Neural cell (in vitro differentiated cells): ENCODE measurements at regions not wholly inside any gene's neighbourhood (a gene's known extent, or its start where the extent isn't known, plus 50 kb on each side); places are given as distances from the start of the nearest gene placed in this dataset.

ENCODE experiments used
- H2AFZ ChIP-seq: fragments of 200-600, 300-800 bp; sonication (generic), shearing (Covaris generic); 2 replicates; pipeline ENCODE4 v1.6.0; 2014; ENCODE audit warnings: low read depth, mild to moderate bottlenecking, antibody characterized with exemption, low read length, moderate library complexity
- H3F3A ChIP-seq: fragments of 200-600 bp; shearing (Covaris generic); 2 replicates; pipeline ENCODE4 v1.6.1; 2016; ENCODE audit warnings: mild to moderate bottlenecking, moderate library complexity, mixed read lengths, antibody characterized with exemption, low read length; ENCODE audit not compliant: insufficient read depth, poor library complexity, severe bottlenecking
- H3K27ac ChIP-seq: fragments of 200-600, 300-800 bp; sonication (generic), shearing (Covaris generic); 2 replicates; pipeline ENCODE4 v1.5.1; 2014; ENCODE audit warnings: mild to moderate bottlenecking, low read length, moderate library complexity
- H3K27me3 ChIP-seq: fragments of 300-800, 200-600 bp; sonication (generic), shearing (Covaris generic); 2 replicates; pipeline ENCODE4 v1.6.0; 2014; ENCODE audit warnings: mild to moderate bottlenecking, low read depth, low read length, moderate library complexity; ENCODE audit not compliant: insufficient read depth
- H3K36me3 ChIP-seq: fragments of 300-800, 200-600 bp; sonication (generic), shearing (Covaris generic); 2 replicates; pipeline ENCODE4 v1.5.1; 2014; ENCODE audit warnings: mild to moderate bottlenecking, antibody characterized with exemption, low read length, moderate library complexity; ENCODE audit not compliant: insufficient read depth
- H3K4me2 ChIP-seq: fragments of 300-800, 200-600 bp; sonication (generic), shearing (Covaris generic); 2 replicates; pipeline ENCODE4 v1.6.0; 2014; ENCODE audit warnings: mild to moderate bottlenecking, low read length
- H3K4me3 ChIP-seq: fragments of 300-800, 200-600 bp; sonication (generic), shearing (Covaris generic); 2 replicates; pipeline ENCODE4 v1.5.1; 2014; ENCODE audit warnings: mild to moderate bottlenecking, low read length, moderate library complexity
- H3K79me2 ChIP-seq: fragments of 200-600 bp; shearing (Covaris generic); replicated peaks from 2 replicates; pipeline ENCODE4 v1.6.0; 2014; ENCODE audit warnings: mild to moderate bottlenecking, low read length, moderate library complexity; ENCODE audit not compliant: insufficient read depth
- H3K9ac ChIP-seq: fragments of 300-800, 200-600 bp; sonication (generic), shearing (Covaris generic); 2 replicates; pipeline ENCODE4 v1.6.1; 2016; ENCODE audit warnings: mild to moderate bottlenecking, low read length, mixed read lengths
- H3K9me2 ChIP-seq: fragments of 200-600 bp; shearing (Covaris generic); 2 replicates; pipeline ENCODE4 v1.6.1; 2016; ENCODE audit warnings: mild to moderate bottlenecking, low read length, mixed read lengths; ENCODE audit not compliant: insufficient read depth
- H3K9me3 ChIP-seq: fragments of 200-600, 300-800 bp; sonication (generic), shearing (Covaris generic); 2 replicates; pipeline ENCODE4 v1.6.1; 2016; ENCODE audit warnings: mild to moderate bottlenecking, mixed run types, low read length, moderate library complexity, mixed read lengths
- H4K20me1 ChIP-seq: fragments of 200-600 bp; shearing (Covaris generic); 2 replicates; pipeline ENCODE4 v1.6.1; 2016; ENCODE audit warnings: mild to moderate bottlenecking, mixed run types; ENCODE audit not compliant: insufficient read depth
- CTCF ChIP-seq: fragments of 450-650 bp; IDR thresholded peaks from 2 replicates; pipeline ENCODE4 v1.5.1; 2014; ENCODE audit warnings: antibody characterized with exemption, mild to moderate bottlenecking, moderate library complexity; ENCODE audit not compliant: poor library complexity, severe bottlenecking
- EP300 ChIP-seq: fragments of 450-650 bp; conservative IDR thresholded peaks from 2 replicates; pipeline ENCODE4 v1.6.1; 2014; ENCODE audit warnings: antibody characterized with exemption, mild to moderate bottlenecking, moderate library complexity; ENCODE audit not compliant: poor library complexity, severe bottlenecking
- EZH2 ChIP-seq: fragments of 200-600, 300-800 bp; shearing (Covaris generic), sonication (generic); IDR thresholded peaks from 2 replicates; pipeline ENCODE4 v1.6.1; 2014; ENCODE audit warnings: antibody characterized with exemption, low read length, borderline replicate concordance, mild to moderate bottlenecking; ENCODE audit not compliant: insufficient read depth, poor library complexity, severe bottlenecking
- MXI1 ChIP-seq: fragments of 450-650 bp; conservative IDR thresholded peaks from 2 replicates; pipeline ENCODE4 v1.6.1; 2014; ENCODE audit warnings: antibody characterized with exemption, mild to moderate bottlenecking; ENCODE audit not compliant: poor library complexity, severe bottlenecking
- POLR2AphosphoS5 ChIP-seq: IDR thresholded peaks from 2 replicates; pipeline ENCODE4 v1.6.1; 2012
- RAD21 ChIP-seq: fragments of 450-650 bp; conservative IDR thresholded peaks from 2 replicates; pipeline ENCODE4 v1.6.1; 2014; ENCODE audit warnings: antibody characterized with exemption, mild to moderate bottlenecking, moderate library complexity
- SMC3 ChIP-seq: fragments of 450-650 bp; conservative IDR thresholded peaks from 2 replicates; pipeline ENCODE4 v1.6.1; 2014; ENCODE audit warnings: antibody characterized with exemption, mild to moderate bottlenecking, moderate library complexity; ENCODE audit not compliant: poor library complexity
- TAF1 ChIP-seq: IDR thresholded peaks from 2 replicates; pipeline ENCODE4 v1.6.1; 2012; ENCODE audit warnings: low read depth
- TF ChIP-seq, protein P1 (sequence below): IDR thresholded peaks from 2 replicates; pipeline ENCODE4 v1.6.1; 2012; ENCODE audit warnings: borderline replicate concordance

- Histone ChIP-seq H3K79me2 (no peaks in the 10 kb centered on the region), H3K9ac (no peak overlapping the region), H3K27ac (no peak overlapping the region), H3K9me2 (no peaks in the 10 kb centered on the region), H3K36me3 (no peaks in the 10 kb centered on the region), H3K9me3 (no peaks in the 10 kb centered on the region), H4K20me1 (no peaks in the 10 kb centered on the region), H3K27me3 (no peaks in the 10 kb centered on the region), H3K4me3 (no peak overlapping the region), H3F3A (no peaks in the 10 kb centered on the region), H3K4me2 (no peak overlapping the region), H2AFZ (no peak overlapping the region)
- TF ChIP-seq POLR2AphosphoS5 (no peak), EP300 (no peak), TAF1 (no peak)
Measured at GRCh38 chr9:108434502-108434901, 421.3 kb downstream of the ACTL7B start.

DNA sequence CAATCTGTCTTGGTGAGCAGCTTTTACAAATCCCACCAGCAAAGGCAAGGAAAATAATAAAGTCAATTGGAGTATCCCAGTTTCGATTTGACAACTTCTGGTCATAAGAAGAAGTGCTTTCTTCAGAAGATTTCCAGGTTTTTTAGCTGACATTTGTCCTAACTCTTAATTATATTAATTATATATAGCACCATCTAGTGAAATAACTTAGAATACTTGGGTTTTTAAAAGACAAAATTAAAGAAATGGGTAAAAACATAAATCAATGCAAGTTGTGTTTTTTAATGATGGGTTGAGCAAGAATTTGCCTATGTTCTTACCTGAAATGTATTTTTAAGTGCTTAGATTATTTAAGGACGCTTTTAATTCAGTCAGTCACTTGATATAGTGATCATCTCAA lies 421.8 kb downstream of the ACTL7B start:
- H4K20me1 ChIP-seq, result no peaks in the 10 kb centered on the region
- H3K27me3 ChIP-seq, result no peaks in the 10 kb centered on the region
- no peaks in the 10 kb centered on the region for H3K36me3 ChIP-seq
- H3K79me2 ChIP-seq, result no peaks in the 10 kb centered on the region
- H2AFZ ChIP-seq, result no peak overlapping the region
- no peaks in the 10 kb centered on the region for H3F3A ChIP-seq
- no peak overlapping the region for H3K27ac ChIP-seq
- H3K9ac ChIP-seq, result no peak overlapping the region
- no peak overlapping the region for H3K4me3 ChIP-seq
- no peaks in the 10 kb centered on the region for H3K9me2 ChIP-seq
- H3K9me3 ChIP-seq, result no peaks in the 10 kb centered on the region
- TF ChIP-seq MXI1 (no peak), TAF1 (no peak), SMC3 (no peak), POLR2AphosphoS5 (no peak), RAD21 (no peak), CTCF (no peak), EP300 (no peak), EZH2 (no peak)
- TF ChIP-seq, protein P1, sequence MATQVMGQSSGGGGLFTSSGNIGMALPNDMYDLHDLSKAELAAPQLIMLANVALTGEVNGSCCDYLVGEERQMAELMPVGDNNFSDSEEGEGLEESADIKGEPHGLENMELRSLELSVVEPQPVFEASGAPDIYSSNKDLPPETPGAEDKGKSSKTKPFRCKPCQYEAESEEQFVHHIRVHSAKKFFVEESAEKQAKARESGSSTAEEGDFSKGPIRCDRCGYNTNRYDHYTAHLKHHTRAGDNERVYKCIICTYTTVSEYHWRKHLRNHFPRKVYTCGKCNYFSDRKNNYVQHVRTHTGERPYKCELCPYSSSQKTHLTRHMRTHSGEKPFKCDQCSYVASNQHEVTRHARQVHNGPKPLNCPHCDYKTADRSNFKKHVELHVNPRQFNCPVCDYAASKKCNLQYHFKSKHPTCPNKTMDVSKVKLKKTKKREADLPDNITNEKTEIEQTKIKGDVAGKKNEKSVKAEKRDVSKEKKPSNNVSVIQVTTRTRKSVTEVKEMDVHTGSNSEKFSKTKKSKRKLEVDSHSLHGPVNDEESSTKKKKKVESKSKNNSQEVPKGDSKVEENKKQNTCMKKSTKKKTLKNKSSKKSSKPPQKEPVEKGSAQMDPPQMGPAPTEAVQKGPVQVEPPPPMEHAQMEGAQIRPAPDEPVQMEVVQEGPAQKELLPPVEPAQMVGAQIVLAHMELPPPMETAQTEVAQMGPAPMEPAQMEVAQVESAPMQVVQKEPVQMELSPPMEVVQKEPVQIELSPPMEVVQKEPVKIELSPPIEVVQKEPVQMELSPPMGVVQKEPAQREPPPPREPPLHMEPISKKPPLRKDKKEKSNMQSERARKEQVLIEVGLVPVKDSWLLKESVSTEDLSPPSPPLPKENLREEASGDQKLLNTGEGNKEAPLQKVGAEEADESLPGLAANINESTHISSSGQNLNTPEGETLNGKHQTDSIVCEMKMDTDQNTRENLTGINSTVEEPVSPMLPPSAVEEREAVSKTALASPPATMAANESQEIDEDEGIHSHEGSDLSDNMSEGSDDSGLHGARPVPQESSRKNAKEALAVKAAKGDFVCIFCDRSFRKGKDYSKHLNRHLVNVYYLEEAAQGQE, result no peak
- no peak overlapping the region for H3K4me2 ChIP-seq

GRCh38 chr9:108430655-108431054 lies 425.1 kb downstream of the ACTL7B start:
- no peak overlapping the region for H3K27ac ChIP-seq
- no peak overlapping the region for H3K4me3 ChIP-seq
- H3F3A ChIP-seq, result no peaks in the 10 kb centered on the region
- H3K79me2 ChIP-seq, result no peaks in the 10 kb centered on the region
- H3K36me3 ChIP-seq, result no peaks in the 10 kb centered on the region
- TF ChIP-seq EP300, result no peak
- TF ChIP-seq MXI1, result no peak
- no peak for TF ChIP-seq RAD21
- TF ChIP-seq CTCF, result no peak
- no peak for TF ChIP-seq TAF1
- no peak for TF ChIP-seq SMC3
- TF ChIP-seq EZH2, result no peak
- no peak for TF ChIP-seq POLR2AphosphoS5
- H3K9ac ChIP-seq, result no peak overlapping the region
- no peaks in the 10 kb centered on the region for H4K20me1 ChIP-seq
- no peaks in the 10 kb centered on the region for H3K27me3 ChIP-seq
- no peaks in the 10 kb centered on the region for H3K9me3 ChIP-seq
- H2AFZ ChIP-seq, result no peak overlapping the region
- H3K9me2 ChIP-seq, result no peaks in the 10 kb centered on the region
- H3K4me2 ChIP-seq, result no peak overlapping the region
